Transverse colon (tissue), 4 donors: ENCODE measurements at regions not wholly inside any gene's neighbourhood (a gene's known extent, or its start where the extent isn't known, plus 50 kb on each side); places are given as distances from the start of the nearest gene placed in this dataset.
"Not testable (repeated sequence)": the region's sequence is repeated elsewhere in the genome, so short reads cannot be mapped to it uniquely, and the experiment has no call there.

Source experiments
- EP300 ChIP-seq: sonication (generic); formaldehyde crosslinking; IDR thresholded peaks from one replicate; pipeline ENCODE4 v1.6.1; 2017; ENCODE audit warnings: antibody characterized with exemption, low read depth
- POLR2A ChIP-seq: fragments of 450-650 bp; IDR thresholded peaks from one replicate; pipeline ENCODE4 v1.6.1; 2016; ENCODE audit warnings: antibody characterized with exemption, mild to moderate bottlenecking, moderate library complexity
- POLR2AphosphoS5 ChIP-seq, 3 donors: sonication (generic); formaldehyde crosslinking; IDR thresholded peaks; one replicate each; pipeline ENCODE4 v1.6.1; 2016; ENCODE audit warnings: antibody characterized with exemption in 3 of 3
- TF ChIP-seq, protein P1 (sequence below), 5 experiments: fragments of 200-600 bp in 3 of 5; fragments of 450-650 bp in 2 of 5; sonication (generic) in 3 of 5; IDR thresholded peaks; 1 replicate in 2 of 5; 2 replicates in 3 of 5; pipeline ENCODE4 v1.5.1; 2016 to 2017; ENCODE audit warnings: antibody characterized with exemption in 5 of 5, inconsistent platforms in 3 of 5, mild to moderate bottlenecking in 2 of 5, moderate library complexity in 1 of 5

DNA sequence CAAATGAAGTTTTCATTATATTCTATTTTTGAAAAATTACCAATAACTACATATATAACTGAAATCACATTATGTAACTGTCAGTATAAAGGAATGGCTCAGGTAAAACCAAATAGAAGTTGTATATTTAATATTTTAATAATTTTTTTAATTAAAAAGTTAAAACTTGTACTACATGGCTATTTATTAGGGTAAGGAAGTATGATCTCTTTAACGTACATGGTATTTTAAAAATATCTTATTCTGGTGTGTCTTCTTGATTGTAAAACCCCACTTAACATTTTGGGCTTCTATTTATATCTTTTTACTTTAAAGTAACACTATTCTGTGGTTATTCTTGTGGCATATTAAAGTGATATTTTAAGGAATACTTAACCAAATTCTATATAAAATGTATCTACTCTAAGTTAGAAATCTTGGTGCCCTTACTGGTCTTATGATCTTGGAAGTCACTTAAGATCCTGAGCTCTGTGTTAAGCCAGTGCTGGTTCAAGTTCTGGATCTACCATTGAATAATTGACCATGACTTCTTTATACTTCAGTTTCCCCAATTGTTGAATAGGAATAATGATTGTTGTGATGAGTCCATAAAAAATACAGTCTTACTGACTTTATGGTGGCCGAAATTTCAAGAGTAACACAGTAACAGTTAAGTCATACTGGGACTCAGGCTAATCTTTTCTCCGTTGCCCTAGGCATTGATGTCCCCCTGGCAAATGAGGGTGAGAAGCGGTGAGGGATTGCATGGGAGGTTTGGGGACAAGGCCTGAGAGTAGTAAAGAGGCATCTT is 97.1 kb upstream of the TPTE start:
- not testable (repeated sequence) for TF ChIP-seq POLR2AphosphoS5 (IDR thresholded peaks at IDR 0.05); POLR2A; EP300
- TF ChIP-seq, protein P1, sequence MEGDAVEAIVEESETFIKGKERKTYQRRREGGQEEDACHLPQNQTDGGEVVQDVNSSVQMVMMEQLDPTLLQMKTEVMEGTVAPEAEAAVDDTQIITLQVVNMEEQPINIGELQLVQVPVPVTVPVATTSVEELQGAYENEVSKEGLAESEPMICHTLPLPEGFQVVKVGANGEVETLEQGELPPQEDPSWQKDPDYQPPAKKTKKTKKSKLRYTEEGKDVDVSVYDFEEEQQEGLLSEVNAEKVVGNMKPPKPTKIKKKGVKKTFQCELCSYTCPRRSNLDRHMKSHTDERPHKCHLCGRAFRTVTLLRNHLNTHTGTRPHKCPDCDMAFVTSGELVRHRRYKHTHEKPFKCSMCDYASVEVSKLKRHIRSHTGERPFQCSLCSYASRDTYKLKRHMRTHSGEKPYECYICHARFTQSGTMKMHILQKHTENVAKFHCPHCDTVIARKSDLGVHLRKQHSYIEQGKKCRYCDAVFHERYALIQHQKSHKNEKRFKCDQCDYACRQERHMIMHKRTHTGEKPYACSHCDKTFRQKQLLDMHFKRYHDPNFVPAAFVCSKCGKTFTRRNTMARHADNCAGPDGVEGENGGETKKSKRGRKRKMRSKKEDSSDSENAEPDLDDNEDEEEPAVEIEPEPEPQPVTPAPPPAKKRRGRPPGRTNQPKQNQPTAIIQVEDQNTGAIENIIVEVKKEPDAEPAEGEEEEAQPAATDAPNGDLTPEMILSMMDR (IDR thresholded peaks at IDR 0.05), result not testable (repeated sequence)
